ENCODE measurements at regions not wholly inside any gene's neighbourhood (a gene's known extent, or its start where the extent isn't known, plus 50 kb on each side); places are given as distances from the start of the nearest gene placed in this dataset.

GRCh38 chr18:27428120-27428519 lies 243.0 kb upstream of the CHST9 start:
- Histone ChIP-seq H3K4me3 (no peak overlapping the region), H3K27ac (no peak overlapping the region)

GRCh38 chr18:27423581-27423980 lies 238.5 kb upstream of the CHST9 start:
- Histone ChIP-seq H3K4me3 (no peak overlapping the region), H3K27ac (no peak overlapping the region)

GRCh38 chr18:27419646-27420045 lies 234.5 kb upstream of the CHST9 start:
- Histone ChIP-seq H3K4me3 (no peak overlapping the region), H3K27ac (no peak overlapping the region)

- Histone ChIP-seq H3K27ac (no peak overlapping the region), H3K4me3 (no peak overlapping the region)
These were observed 230.4 kb upstream of the CHST9 start for GRCh38 chr18:27415495-27415894.

GRCh38 chr18:27414682-27415081 lies 229.6 kb upstream of the CHST9 start:
- no peak overlapping the region for H3K27ac ChIP-seq
- no peak overlapping the region for H3K4me3 ChIP-seq

GRCh38 chr18:27413495-27414401 lies 228.6 kb upstream of the CHST9 start:
- H3K27ac ChIP-seq: peak overlapping the region in 6 of 21 experiments; percentile 7 to 59 (median 30)

GRCh38 chr18:27412556-27412955 lies 227.4 kb upstream of the CHST9 start:
- H3K27ac ChIP-seq: no peak overlapping the region
- H3K4me3 ChIP-seq: no peak overlapping the region

More at GRCh38 chr18:27413495-27414401, 228.6 kb upstream of the CHST9 start:
- H3K4me3 ChIP-seq: no peak overlapping the region

GRCh38 chr18:27411911-27412310 lies 226.8 kb upstream of the CHST9 start:
- no peak overlapping the region for H3K27ac ChIP-seq
- no peak overlapping the region for H3K4me3 ChIP-seq

GRCh38 chr18:27411013-27411412 lies 225.9 kb upstream of the CHST9 start:
- Histone ChIP-seq H3K4me3 (no peak overlapping the region), H3K27ac (no peak overlapping the region)

- Histone ChIP-seq H3K27ac (no peak overlapping the region), H3K4me3 (no peak overlapping the region)
These were observed 219.7 kb upstream of the CHST9 start for GRCh38 chr18:27404855-27405254.

- no peak overlapping the region for H3K27ac ChIP-seq
- H3K4me3 ChIP-seq: no peak overlapping the region
These were observed 214.9 kb upstream of the CHST9 start for GRCh38 chr18:27400001-27400400.

GRCh38 chr18:27395752-27396151 lies 210.6 kb upstream of the CHST9 start:
- Histone ChIP-seq H3K4me3 (no peak overlapping the region), H3K27ac (no peak overlapping the region)

GRCh38 chr18:27394687-27395086 lies 209.6 kb upstream of the CHST9 start:
- no peak overlapping the region for H3K4me3 ChIP-seq

GRCh38 chr18:27382567-27383216 lies 197.6 kb upstream of the CHST9 start:
- Histone ChIP-seq H3K4me3 (no peak overlapping the region), H3K27ac (no peak overlapping the region)

More at GRCh38 chr18:27394687-27395086, 209.6 kb upstream of the CHST9 start:
- no peak overlapping the region for H3K27ac ChIP-seq

- no peak overlapping the region for H3K4me3 ChIP-seq
- H3K27ac ChIP-seq: no peak overlapping the region
These were observed 193.5 kb upstream of the CHST9 start for GRCh38 chr18:27378431-27379095.

- H3K4me3 ChIP-seq: no peak overlapping the region
- no peak overlapping the region for H3K27ac ChIP-seq
These were observed 192.1 kb upstream of the CHST9 start for GRCh38 chr18:27377251-27377650.

GRCh38 chr18:27372386-27372785 lies 187.3 kb upstream of the CHST9 start:
- H3K27ac ChIP-seq: no peak overlapping the region
- no peak overlapping the region for H3K4me3 ChIP-seq

- Histone ChIP-seq H3K27ac (no peak overlapping the region), H3K4me3 (no peak overlapping the region)
These were observed 181.6 kb upstream of the CHST9 start for GRCh38 chr18:27366665-27367064.

- H3K4me3 ChIP-seq: no peak overlapping the region
- H3K27ac ChIP-seq: no peak overlapping the region
These were observed 181.0 kb upstream of the CHST9 start for GRCh38 chr18:27366151-27366550.

- H3K27ac ChIP-seq: no peak overlapping the region
These were observed 178.8 kb upstream of the CHST9 start for GRCh38 chr18:27363872-27364271.

GRCh38 chr18:27361477-27361876 lies 176.4 kb upstream of the CHST9 start:
- Histone ChIP-seq H3K4me3 (no peak overlapping the region), H3K27ac (no peak overlapping the region)

More at GRCh38 chr18:27363872-27364271, 178.8 kb upstream of the CHST9 start:
- no peak overlapping the region for H3K4me3 ChIP-seq

Measured in skin epidermis (tissue), 12 donors.